Loucy (cell line): ENCODE measurements at regions not wholly inside any gene's neighbourhood (a gene's known extent, or its start where the extent isn't known, plus 50 kb on each side); places are given as distances from the start of the nearest gene placed in this dataset.

Experiments
- H2AFZ ChIP-seq: fragments of 200-600 bp; sonication (generic); 2 replicates; pipeline ENCODE4 v1.6.0; 2016; ENCODE audit warnings: antibody characterized with exemption, mild to moderate bottlenecking, low read length, moderate library complexity
- H3F3A ChIP-seq: fragments of 200-600 bp; 2 replicates; pipeline ENCODE4 v1.6.0; 2016; ENCODE audit warnings: antibody characterized with exemption, low read depth, mild to moderate bottlenecking
- H3K27me3 ChIP-seq: fragments of 200-600 bp; sonication (generic); 2 replicates; pipeline ENCODE4 v1.6.1; 2014; ENCODE audit warnings: low read length, mild to moderate bottlenecking; ENCODE audit not compliant: insufficient read depth, poor library complexity, severe bottlenecking
- H3K36me3 ChIP-seq: fragments of 200-600 bp; sonication (generic); 2 replicates; pipeline ENCODE4 v1.6.1; 2016; ENCODE audit warnings: low read length; ENCODE audit not compliant: insufficient read depth
- H3K4me1 ChIP-seq: fragments of 200-600 bp; sonication (generic); 2 replicates; pipeline ENCODE4 v1.5.1; 2014; ENCODE audit warnings: low read length, mild to moderate bottlenecking; ENCODE audit not compliant: insufficient read depth, poor library complexity, severe bottlenecking
- H3K4me2 ChIP-seq: fragments of 200-600 bp; sonication (generic); 2 replicates; pipeline ENCODE4 v1.6.0; 2014; ENCODE audit warnings: antibody characterized with exemption, low read length, low read depth, mild to moderate bottlenecking; ENCODE audit not compliant: poor library complexity, severe bottlenecking
- H3K4me3 ChIP-seq: fragments of 200-600 bp; sonication (generic); 2 replicates; pipeline ENCODE4 v1.5.1; 2014; ENCODE audit warnings: low read length, mild to moderate bottlenecking, mixed read lengths; ENCODE audit not compliant: poor library complexity, severe bottlenecking
- H3K79me2 ChIP-seq: fragments of 200-600 bp; sonication (generic); 2 replicates; pipeline ENCODE4 v1.6.1; 2014; ENCODE audit warnings: low read length; ENCODE audit not compliant: insufficient read depth
- H3K9ac ChIP-seq: fragments of 200-600 bp; sonication (generic); 2 replicates; pipeline ENCODE4 v1.6.0; 2014; ENCODE audit warnings: mild to moderate bottlenecking, low read depth, low read length, moderate library complexity; ENCODE audit not compliant: poor library complexity, severe bottlenecking
- H3K9me2 ChIP-seq: fragments of 200-600 bp; sonication (generic); replicated peaks from 2 replicates; pipeline ENCODE4 v1.6.1; 2016; ENCODE audit warnings: low read depth, low read length, mixed read lengths
- H3K9me3 ChIP-seq: fragments of 200-600 bp; sonication (generic); 2 replicates; pipeline ENCODE4 v1.6.1; 2014; ENCODE audit warnings: mild to moderate bottlenecking, antibody characterized with exemption, low read length, low read depth; ENCODE audit not compliant: insufficient read depth
- H4K20me1 ChIP-seq: fragments of 200-600 bp; sonication (generic); 2 replicates; pipeline ENCODE4 v1.6.0; 2014; ENCODE audit warnings: antibody characterized with exemption, low read length, mild to moderate bottlenecking; ENCODE audit not compliant: insufficient read depth, poor library complexity, severe bottlenecking
- CTCF ChIP-seq: fragments of 200-600 bp; sonication (generic); conservative IDR thresholded peaks from 2 replicates; pipeline ENCODE4 v1.5.1; 2014; ENCODE audit warnings: mild to moderate bottlenecking, antibody characterized with exemption, low read length
- EZH2phosphoT487 ChIP-seq: fragments of 200-600 bp; IDR thresholded peaks from 2 replicates; pipeline ENCODE4 v1.6.1; 2018; ENCODE audit warnings: antibody characterized with exemption, mild to moderate bottlenecking, moderate library complexity, borderline replicate concordance

- Histone ChIP-seq H3K79me2 (no peaks in the 10 kb centered on the region), H3K9ac (no peak overlapping the region), H3K4me3 (no peak overlapping the region), H3K27me3 (no peaks in the 10 kb centered on the region), H3F3A (no peaks in the 10 kb centered on the region), H3K9me2 (no peaks in the 10 kb centered on the region), H2AFZ (no peak overlapping the region), H3K4me2 (no peak overlapping the region), H3K36me3 (no peaks in the 10 kb centered on the region), H4K20me1 (no peaks in the 10 kb centered on the region), H3K4me1 (no peaks in the 10 kb centered on the region), H3K9me3 (no peaks in the 10 kb centered on the region; the same call in 1 of the 2 replicates)
- TF ChIP-seq CTCF, result no peak
- TF ChIP-seq EZH2phosphoT487, result no peak
Observed at GRCh38 chr15:53416219-53416940, 343.1 kb downstream of the WDR72 start.

- Histone ChIP-seq H2AFZ (no peak overlapping the region), H4K20me1 (no peaks in the 10 kb centered on the region), H3K9ac (no peak overlapping the region), H3K4me1 (no peaks in the 10 kb centered on the region), H3K9me2 (no peaks in the 10 kb centered on the region), H3K9me3 (no peaks in the 10 kb centered on the region; the same call in 1 of the 2 replicates), H3K36me3 (no peaks in the 10 kb centered on the region), H3K4me2 (no peak overlapping the region), H3F3A (no peaks in the 10 kb centered on the region), H3K4me3 (no peak overlapping the region), H3K27me3 (no peaks in the 10 kb centered on the region), H3K79me2 (no peaks in the 10 kb centered on the region)
- TF ChIP-seq EZH2phosphoT487 (no peak), CTCF (no peak)
Observed at GRCh38 chr15:53414167-53414566, 345.3 kb downstream of the WDR72 start.

GRCh38 chr15:53412542-53412941 lies 346.9 kb downstream of the WDR72 start:
- H3K4me2 ChIP-seq, result no peak overlapping the region
- no peak overlapping the region for H3K9ac ChIP-seq
- no peak for TF ChIP-seq EZH2phosphoT487
- TF ChIP-seq CTCF, result no peak
- H3K4me1 ChIP-seq, result no peaks in the 10 kb centered on the region
- H2AFZ ChIP-seq, result no peak overlapping the region
- H3K79me2 ChIP-seq, result no peaks in the 10 kb centered on the region
- no peaks in the 10 kb centered on the region for H3K27me3 ChIP-seq
- no peak overlapping the region for H3K4me3 ChIP-seq
- no peaks in the 10 kb centered on the region for H3F3A ChIP-seq
- H4K20me1 ChIP-seq, result no peaks in the 10 kb centered on the region
- H3K9me2 ChIP-seq, result no peaks in the 10 kb centered on the region
- no peaks in the 10 kb centered on the region; the same call in 1 of the 2 replicates for H3K9me3 ChIP-seq
- no peaks in the 10 kb centered on the region for H3K36me3 ChIP-seq
